Smooth muscle cell (in vitro differentiated cells): ENCODE measurements at regions not wholly inside any gene's neighbourhood (a gene's known extent, or its start where the extent isn't known, plus 50 kb on each side); places are given as distances from the start of the nearest gene placed in this dataset.
"Not testable (repeated sequence)": the region's sequence is repeated elsewhere in the genome, so short reads cannot be mapped to it uniquely, and the experiment has no call there.

Source experiments
- DNase-seq: peaks from one replicate; lab custom pipeline; 2025; ENCODE audit not compliant: unreplicated experiment; lab: John Stamatoyannopoulos, UW
- H2AFZ ChIP-seq: fragments of 200-600 bp; sonication (generic); 2 replicates; pipeline ENCODE4 v1.6.0; 2016; ENCODE audit warnings: antibody characterized with exemption, low read depth, mild to moderate bottlenecking
- H3F3A ChIP-seq: fragments of 200-600 bp; sonication (generic); 2 replicates; pipeline ENCODE4 v1.6.0; 2017; ENCODE audit warnings: antibody characterized with exemption, low read depth
- H3K27ac ChIP-seq: fragments of 200-600 bp; sonication (generic); 2 replicates; pipeline ENCODE4 v1.5.1; 2016; ENCODE audit warnings: low read depth, mild to moderate bottlenecking
- H3K27me3 ChIP-seq: fragments of 200-600 bp; sonication (generic); 2 replicates; pipeline ENCODE4 v1.6.1; 2016; ENCODE audit warnings: low read depth, mild to moderate bottlenecking
- H3K36me3 ChIP-seq: fragments of 200-600 bp; sonication (generic); 2 replicates; pipeline ENCODE4 v1.5.1; 2016; ENCODE audit warnings: low read depth
- H3K4me1 ChIP-seq: fragments of 200-600 bp; sonication (generic); 2 replicates; pipeline ENCODE4 v1.5.1; 2016; ENCODE audit warnings: low read depth
- H3K4me2 ChIP-seq: fragments of 200-600 bp; sonication (generic); 2 replicates; pipeline ENCODE4 v1.6.0; 2016; ENCODE audit warnings: mild to moderate bottlenecking
- H3K4me3 ChIP-seq: fragments of 200-600 bp; sonication (generic); 2 replicates; pipeline ENCODE4 v1.5.1; 2016; ENCODE audit warnings: mild to moderate bottlenecking
- H3K79me2 ChIP-seq: fragments of 200-600 bp; sonication (generic); 2 replicates; pipeline ENCODE4 v1.6.0; 2016; ENCODE audit warnings: low read depth, mild to moderate bottlenecking
- H3K9ac ChIP-seq: fragments of 200-600 bp; sonication (generic); 2 replicates; pipeline ENCODE4 v1.6.0; 2016; ENCODE audit warnings: low read depth
- H3K9me3 ChIP-seq: fragments of 200-600 bp; sonication (generic); replicated peaks from 2 replicates; pipeline ENCODE4 v1.5.1; 2016; ENCODE audit warnings: low read depth
- H4K20me1 ChIP-seq: fragments of 200-600 bp; sonication (generic); 2 replicates; pipeline ENCODE4 v1.6.0; 2016; ENCODE audit warnings: low read depth
- WGBS: methylation state at CpG from one replicate; pipeline ENCODE4 v1.1.7; 2016; ENCODE audit warnings: low lambda C conversion rate; 5-methylcytosine and 5-hydroxymethylcytosine counted together
- TF ChIP-seq, protein P1 (sequence below): fragments of 200-600 bp; sonication (generic); IDR thresholded peaks from 2 replicates; pipeline ENCODE4 v1.5.1; 2017; ENCODE audit warnings: borderline replicate concordance, mild to moderate bottlenecking, antibody characterized with exemption; ENCODE audit not compliant: insufficient read depth, poor library complexity, severe bottlenecking

DNA sequence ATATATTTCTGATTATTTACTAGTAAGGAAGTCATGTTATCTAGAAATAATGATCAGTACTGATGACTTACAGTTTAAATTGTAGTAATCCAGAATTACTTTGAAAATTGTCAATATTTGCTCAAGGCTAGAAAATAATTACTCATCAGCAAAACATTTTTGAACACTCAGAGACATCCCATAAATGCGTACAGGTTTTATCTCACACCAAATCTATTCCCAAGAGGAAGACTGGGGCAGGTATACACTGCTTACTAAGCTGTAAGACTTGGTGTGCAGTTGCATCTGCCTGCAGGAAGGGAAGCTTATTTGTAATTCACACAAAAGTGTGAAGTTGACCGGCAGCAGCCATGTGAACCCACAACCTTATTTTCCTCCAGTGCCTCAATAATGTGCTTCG lies 146.4 kb downstream of the CCER1 start:
- 79% methylated on average over 3 of the region's 3 CpGs for WGBS
- no peaks in the 10 kb centered on the region for H3K9me3 ChIP-seq
- no peaks in the 10 kb centered on the region for H3K4me1 ChIP-seq
- DNase-seq: no peak
- H3K27ac ChIP-seq: no peak overlapping the region
- no peaks in the 10 kb centered on the region for H3K36me3 ChIP-seq
- H3F3A ChIP-seq: no peaks in the 10 kb centered on the region
- H3K4me2 ChIP-seq: no peak overlapping the region
- H3K79me2 ChIP-seq: no peaks in the 10 kb centered on the region
- H2AFZ ChIP-seq: no peak overlapping the region
- no peaks in the 10 kb centered on the region for H3K27me3 ChIP-seq
- H3K9ac ChIP-seq: no peak overlapping the region
- H4K20me1 ChIP-seq: no peaks in the 10 kb centered on the region
- TF ChIP-seq, protein P1, sequence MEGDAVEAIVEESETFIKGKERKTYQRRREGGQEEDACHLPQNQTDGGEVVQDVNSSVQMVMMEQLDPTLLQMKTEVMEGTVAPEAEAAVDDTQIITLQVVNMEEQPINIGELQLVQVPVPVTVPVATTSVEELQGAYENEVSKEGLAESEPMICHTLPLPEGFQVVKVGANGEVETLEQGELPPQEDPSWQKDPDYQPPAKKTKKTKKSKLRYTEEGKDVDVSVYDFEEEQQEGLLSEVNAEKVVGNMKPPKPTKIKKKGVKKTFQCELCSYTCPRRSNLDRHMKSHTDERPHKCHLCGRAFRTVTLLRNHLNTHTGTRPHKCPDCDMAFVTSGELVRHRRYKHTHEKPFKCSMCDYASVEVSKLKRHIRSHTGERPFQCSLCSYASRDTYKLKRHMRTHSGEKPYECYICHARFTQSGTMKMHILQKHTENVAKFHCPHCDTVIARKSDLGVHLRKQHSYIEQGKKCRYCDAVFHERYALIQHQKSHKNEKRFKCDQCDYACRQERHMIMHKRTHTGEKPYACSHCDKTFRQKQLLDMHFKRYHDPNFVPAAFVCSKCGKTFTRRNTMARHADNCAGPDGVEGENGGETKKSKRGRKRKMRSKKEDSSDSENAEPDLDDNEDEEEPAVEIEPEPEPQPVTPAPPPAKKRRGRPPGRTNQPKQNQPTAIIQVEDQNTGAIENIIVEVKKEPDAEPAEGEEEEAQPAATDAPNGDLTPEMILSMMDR: no peak
- H3K4me3 ChIP-seq: no peak overlapping the region

DNA sequence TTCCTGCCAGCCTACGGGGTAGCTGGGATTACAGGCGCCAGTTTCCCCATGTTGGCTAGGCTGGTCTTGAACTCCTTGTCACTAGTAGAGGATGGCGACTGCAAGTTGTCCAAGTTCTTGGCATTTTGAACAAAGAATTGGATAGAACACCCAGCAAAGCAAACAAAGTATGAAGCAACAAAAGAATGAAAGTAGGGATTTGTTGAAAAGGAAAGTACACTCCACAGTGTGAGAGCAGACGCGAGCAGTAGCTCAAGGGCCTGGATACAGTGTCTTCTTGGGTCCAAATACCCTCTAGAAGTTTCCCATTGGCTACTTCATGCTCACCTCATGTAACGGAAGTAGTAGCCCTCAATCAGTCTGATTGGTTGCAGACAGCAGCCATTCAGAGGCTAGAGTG lies 152.2 kb downstream of the CCER1 start:
- Histone ChIP-seq H3K4me3 (no peak overlapping the region), H3K4me2 (no peak overlapping the region), H2AFZ (no peak overlapping the region), H3K9me3 (no peaks in the 10 kb centered on the region), H3K4me1 (no peaks in the 10 kb centered on the region), H3K36me3 (no peaks in the 10 kb centered on the region), H3K27me3 (no peaks in the 10 kb centered on the region), H3F3A (no peaks in the 10 kb centered on the region), H3K9ac (no peak overlapping the region), H4K20me1 (no peaks in the 10 kb centered on the region), H3K79me2 (no peaks in the 10 kb centered on the region), H3K27ac (no peak overlapping the region)
- 95% methylated on average over 6 of the region's 6 CpGs for WGBS
- TF ChIP-seq, protein P1: no peak
- no peak for DNase-seq

DNA sequence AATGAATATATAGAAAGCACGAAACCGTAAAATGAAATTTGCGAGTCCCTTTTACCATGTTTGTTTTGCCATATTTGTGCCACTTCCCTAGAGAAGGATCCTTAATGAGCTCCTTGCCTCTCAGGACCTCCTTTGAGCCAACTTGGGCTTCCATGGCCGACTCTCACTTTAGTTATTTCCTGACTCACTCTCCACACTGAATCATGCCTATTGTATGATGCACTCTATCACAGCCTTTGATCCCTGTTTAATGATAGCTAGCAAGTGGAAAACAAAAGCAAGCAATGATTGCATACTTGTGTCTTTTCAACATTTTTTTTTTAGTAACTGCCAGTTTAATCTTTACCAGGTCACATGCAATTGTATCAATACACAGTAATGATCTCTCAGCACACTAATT lies 153.2 kb downstream of the CCER1 start:
- Histone ChIP-seq H3K27me3 (no peaks in the 10 kb centered on the region), H3K9ac (no peak overlapping the region), H3K4me1 (no peaks in the 10 kb centered on the region), H3K4me3 (no peak overlapping the region), H3K36me3 (no peaks in the 10 kb centered on the region), H3K27ac (no peak overlapping the region), H3K79me2 (no peaks in the 10 kb centered on the region), H2AFZ (no peak overlapping the region), H3F3A (no peaks in the 10 kb centered on the region), H3K4me2 (no peak overlapping the region), H4K20me1 (no peaks in the 10 kb centered on the region), H3K9me3 (no peaks in the 10 kb centered on the region)
- WGBS: 89% methylated on average over 4 of the region's 4 CpGs
- TF ChIP-seq, protein P1: no peak
- DNase-seq: no peak

DNA sequence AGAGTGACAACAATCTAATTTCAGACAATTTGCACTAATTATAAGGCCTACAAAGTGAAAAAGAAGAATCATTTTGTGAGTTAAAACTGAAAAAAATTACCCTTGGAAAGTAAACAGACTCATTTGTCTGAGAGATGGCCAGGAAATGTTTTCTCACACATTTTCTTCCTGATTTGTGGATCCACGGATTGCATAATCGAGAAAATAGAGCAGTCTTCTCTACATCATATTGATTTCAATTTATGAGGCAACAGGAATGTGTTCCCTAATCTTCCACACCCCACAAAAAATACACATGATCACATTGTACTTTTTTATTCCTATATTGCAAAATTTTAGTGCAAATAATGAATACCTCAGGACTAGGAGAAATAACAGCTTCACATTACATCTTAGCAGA lies 160.8 kb downstream of the CCER1 start:
- Histone ChIP-seq H3K9me3 (no peaks in the 10 kb centered on the region), H3K79me2 (no peaks in the 10 kb centered on the region), H3F3A (no peaks in the 10 kb centered on the region), H4K20me1 (no peaks in the 10 kb centered on the region), H3K4me3 (no peak overlapping the region), H3K9ac (no peak overlapping the region), H2AFZ (no peak overlapping the region), H3K36me3 (no peaks in the 10 kb centered on the region), H3K27me3 (no peaks in the 10 kb centered on the region), H3K4me1 (no peaks in the 10 kb centered on the region), H3K27ac (no peak overlapping the region), H3K4me2 (no peak overlapping the region)
- TF ChIP-seq, protein P1: no peak
- 67% methylated on average over 2 of the region's 2 CpGs for WGBS
- DNase-seq: no peak

DNA sequence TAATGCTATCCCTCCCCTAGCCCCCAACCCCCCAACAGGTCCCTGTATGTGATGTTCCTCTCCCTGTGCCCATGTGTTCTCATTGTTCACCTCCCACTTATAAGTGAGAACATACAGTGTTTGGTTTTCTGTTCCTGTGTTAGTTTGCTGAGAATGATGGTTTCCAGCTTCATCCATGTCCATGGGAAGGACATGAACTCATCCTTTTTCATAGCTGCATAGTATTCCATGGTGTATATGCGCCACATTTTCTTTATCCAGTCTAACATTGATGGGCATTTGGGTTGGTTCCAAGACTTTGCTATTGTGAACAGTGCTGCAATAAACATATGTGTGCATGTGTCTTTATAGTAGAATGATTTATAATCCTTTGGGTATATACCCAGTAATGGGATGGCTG lies 162.3 kb downstream of the CCER1 start:
- H3F3A ChIP-seq, H3K36me3 ChIP-seq, H2AFZ ChIP-seq, H3K27me3 ChIP-seq, DNase-seq, H3K4me2 ChIP-seq, H3K9ac ChIP-seq, H3K79me2 ChIP-seq, H3K4me3 ChIP-seq, H4K20me1 ChIP-seq, H3K27ac ChIP-seq, H3K4me1 ChIP-seq, H3K9me3 ChIP-seq: not testable (repeated sequence)
- WGBS: 94% methylated on average over 1 of the region's 1 CpG
